ENCODE measurements at regions not wholly inside any gene's neighbourhood (a gene's known extent, or its start where the extent isn't known, plus 50 kb on each side); places are given as distances from the start of the nearest gene placed in this dataset.

DNA sequence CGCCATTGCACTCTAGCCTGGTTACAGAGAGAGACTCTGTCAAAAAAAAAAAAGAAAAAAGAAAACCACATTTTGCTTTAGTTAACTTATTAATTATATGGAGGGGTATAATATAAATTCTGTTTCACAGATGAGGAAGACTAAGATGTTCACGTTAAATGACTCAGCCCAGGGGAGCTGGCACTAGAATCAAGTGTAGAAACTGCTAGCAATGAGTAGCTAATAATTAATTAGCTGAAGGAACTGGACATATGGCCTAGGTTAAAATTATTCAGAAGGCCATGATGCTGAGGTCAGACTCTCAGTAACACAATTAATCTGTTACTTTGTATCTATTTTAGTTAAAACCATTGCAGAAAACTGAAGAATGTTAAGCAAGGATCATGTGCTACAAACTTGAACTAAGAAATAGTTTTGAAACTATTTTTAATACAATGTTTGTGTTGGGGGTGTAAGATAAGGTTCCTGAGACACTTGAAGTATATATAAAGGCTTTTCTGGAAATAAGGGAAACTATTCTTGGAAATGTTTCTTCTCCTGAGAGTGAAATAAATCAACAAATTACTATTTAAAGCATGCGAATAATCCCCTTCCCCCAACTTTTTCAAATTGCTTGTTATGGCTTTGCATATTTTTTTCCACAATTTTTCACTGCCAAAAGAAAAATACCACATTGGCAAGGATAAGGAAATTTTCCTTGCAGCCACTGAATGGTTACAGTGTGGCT, 589.3 kb downstream of the SOX5 start:
- Histone ChIP-seq H3K36me3 (replicated peaks in 1 of 2; ENCODE audit: control extremely low read depth in 1 of 2, control insufficient read depth in 1 of 2, extremely low read depth in 1 of 2, insufficient read depth in 2 of 2, low read length in 1 of 2) (no peaks in the 10 kb centered on the region), H3K9ac (ENCODE audit: low read length) (no peak overlapping the region), H4K20me1 (ENCODE audit: control insufficient read depth, insufficient read depth, low read length, poor library complexity, severe bottlenecking) (no peaks in the 10 kb centered on the region), H3K27ac (ENCODE audit: low read length in 2 of 2) (no peak overlapping the region), H3K79me2 (ENCODE audit: control insufficient read depth, insufficient read depth, low read length) (no peaks in the 10 kb centered on the region), H3K9me3 (ENCODE audit: control extremely low read depth in 1 of 3, control insufficient read depth in 2 of 3, insufficient read depth in 1 of 3, low read length in 2 of 3) (no peaks in the 10 kb centered on the region), H2AFZ (ENCODE audit: insufficient read depth, low read depth, low read length, poor library complexity, severe bottlenecking) (no peak overlapping the region), H3K27me3 (replicated peaks in 1 of 4; ENCODE audit: control extremely low read depth in 1 of 4, control insufficient read depth in 3 of 4, insufficient read depth in 4 of 4, low read length in 3 of 4) (no peaks in the 10 kb centered on the region), H3K4me2 (replicated peaks; ENCODE audit: low read depth, low read length, poor library complexity, severe bottlenecking) (no peak overlapping the region), H3K4me1 (ENCODE audit: control insufficient read depth in 2 of 2, insufficient read depth in 2 of 2, low read length in 2 of 2) (no peaks in the 10 kb centered on the region), H3K4me3 (ENCODE audit: control extremely low read depth in 1 of 5, extremely low read depth in 1 of 5, insufficient read depth in 1 of 5, low read depth in 2 of 5, low read length in 4 of 5) (no peak overlapping the region)
- H3K4me3 Mint-ChIP-seq: no peak overlapping the region
- 80% methylated on average over 1 of the region's 3 CpGs for WGBS (ENCODE audit: insufficient coverage)
- POLR2A ChIA-PET: no interaction called here
- no peak for DNase-seq
- H3K4me1 Mint-ChIP-seq: no peaks in the 10 kb centered on the region
- ATAC-seq (ENCODE audit: low read depth): no peak
- peaks cover 2% of the 10 kb centered on the region for H3K9me3 Mint-ChIP-seq (ENCODE audit: insufficient read depth)
- CTCF ChIA-PET: no interaction called here
- no peaks in the 10 kb centered on the region for H3K27me3 Mint-ChIP-seq
- H3K27ac Mint-ChIP-seq: no peak overlapping the region
- intact Hi-C loops (cut with micrococcal nuclease): no loop called here
- TF ChIP-seq, protein P1, sequence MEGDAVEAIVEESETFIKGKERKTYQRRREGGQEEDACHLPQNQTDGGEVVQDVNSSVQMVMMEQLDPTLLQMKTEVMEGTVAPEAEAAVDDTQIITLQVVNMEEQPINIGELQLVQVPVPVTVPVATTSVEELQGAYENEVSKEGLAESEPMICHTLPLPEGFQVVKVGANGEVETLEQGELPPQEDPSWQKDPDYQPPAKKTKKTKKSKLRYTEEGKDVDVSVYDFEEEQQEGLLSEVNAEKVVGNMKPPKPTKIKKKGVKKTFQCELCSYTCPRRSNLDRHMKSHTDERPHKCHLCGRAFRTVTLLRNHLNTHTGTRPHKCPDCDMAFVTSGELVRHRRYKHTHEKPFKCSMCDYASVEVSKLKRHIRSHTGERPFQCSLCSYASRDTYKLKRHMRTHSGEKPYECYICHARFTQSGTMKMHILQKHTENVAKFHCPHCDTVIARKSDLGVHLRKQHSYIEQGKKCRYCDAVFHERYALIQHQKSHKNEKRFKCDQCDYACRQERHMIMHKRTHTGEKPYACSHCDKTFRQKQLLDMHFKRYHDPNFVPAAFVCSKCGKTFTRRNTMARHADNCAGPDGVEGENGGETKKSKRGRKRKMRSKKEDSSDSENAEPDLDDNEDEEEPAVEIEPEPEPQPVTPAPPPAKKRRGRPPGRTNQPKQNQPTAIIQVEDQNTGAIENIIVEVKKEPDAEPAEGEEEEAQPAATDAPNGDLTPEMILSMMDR (IDR thresholded peaks at IDR 0.05): no peak
- no peak for TF ChIP-seq EZH2 (IDR thresholded peaks at IDR 0.05; ENCODE audit: borderline replicate concordance, insufficient read depth, low read depth, low read length, poor library complexity, severe bottlenecking)

DNA sequence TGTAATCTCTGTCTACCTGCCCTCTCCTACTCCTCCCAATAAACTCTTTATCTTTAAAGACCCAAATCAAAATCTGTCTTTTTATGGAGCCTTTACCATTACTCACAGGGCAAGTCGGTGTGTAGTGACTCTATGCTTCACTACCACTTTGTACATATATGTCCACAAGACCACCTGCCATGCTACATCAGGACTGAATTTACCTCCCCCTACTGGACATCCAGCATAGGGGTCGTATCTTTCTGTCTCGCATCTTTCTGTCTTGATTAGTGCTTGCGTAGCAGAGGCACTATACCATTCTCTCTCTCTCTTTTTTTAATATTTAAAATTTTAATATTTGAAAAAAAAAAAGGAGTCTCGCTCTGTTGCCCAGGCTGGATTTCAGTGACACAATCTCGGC, 587.5 kb downstream of the SOX5 start:
- no peak overlapping the region for H3K27ac Mint-ChIP-seq
- no peak for ATAC-seq (ENCODE audit: low read depth)
- H3K9ac ChIP-seq (ENCODE audit: low read length): no peak overlapping the region

More for the DNA sequence above, 587.5 kb downstream of the SOX5 start:
- WGBS (ENCODE audit: insufficient coverage): 61% methylated on average over 3 of the region's 6 CpGs
- Histone ChIP-seq H3K4me2 (replicated peaks; ENCODE audit: low read depth, low read length, poor library complexity, severe bottlenecking) (no peak overlapping the region), H3K27ac (ENCODE audit: low read length in 2 of 2) (no peak overlapping the region), H3K79me2 (ENCODE audit: control insufficient read depth, insufficient read depth, low read length) (no peaks in the 10 kb centered on the region), H3K36me3 (replicated peaks in 1 of 2; ENCODE audit: control extremely low read depth in 1 of 2, control insufficient read depth in 1 of 2, extremely low read depth in 1 of 2, insufficient read depth in 2 of 2, low read length in 1 of 2) (no peaks in the 10 kb centered on the region), H4K20me1 (ENCODE audit: control insufficient read depth, insufficient read depth, low read length, poor library complexity, severe bottlenecking) (no peaks in the 10 kb centered on the region), H3K27me3 (replicated peaks in 1 of 4; ENCODE audit: control extremely low read depth in 1 of 4, control insufficient read depth in 3 of 4, insufficient read depth in 4 of 4, low read length in 3 of 4) (no peaks in the 10 kb centered on the region), H3K4me1 (ENCODE audit: control insufficient read depth in 2 of 2, insufficient read depth in 2 of 2, low read length in 2 of 2) (no peaks in the 10 kb centered on the region), H2AFZ (ENCODE audit: insufficient read depth, low read depth, low read length, poor library complexity, severe bottlenecking) (no peak overlapping the region), H3K4me3 (ENCODE audit: control extremely low read depth in 1 of 5, extremely low read depth in 1 of 5, insufficient read depth in 1 of 5, low read depth in 2 of 5, low read length in 4 of 5) (no peak overlapping the region), H3K9me3 (ENCODE audit: control extremely low read depth in 1 of 3, control insufficient read depth in 2 of 3, insufficient read depth in 1 of 3, low read length in 2 of 3) (no peaks in the 10 kb centered on the region)
- Mint-ChIP-seq H3K27me3 (no peaks in the 10 kb centered on the region), H3K4me3 (no peak overlapping the region), H3K9me3 (ENCODE audit: insufficient read depth) (peaks cover 2% of the 10 kb centered on the region), H3K4me1 (no peaks in the 10 kb centered on the region)
- intact Hi-C loops (cut with micrococcal nuclease): no loop called here
- ChIA-PET CTCF (no interaction called here), POLR2A (no interaction called here)
- no peak for DNase-seq
- TF ChIP-seq, protein P1 (IDR thresholded peaks at IDR 0.05): no peak
- no peak for TF ChIP-seq EZH2 (IDR thresholded peaks at IDR 0.05; ENCODE audit: borderline replicate concordance, insufficient read depth, low read depth, low read length, poor library complexity, severe bottlenecking)

Data from B cell (primary cell).